ENCODE measurements at regions not wholly inside any gene's neighbourhood (a gene's known extent, or its start where the extent isn't known, plus 50 kb on each side); places are given as distances from the start of the nearest gene placed in this dataset.
"Not testable (repeated sequence)": the region's sequence is repeated elsewhere in the genome, so short reads cannot be mapped to it uniquely, and the experiment has no call there.

DNA sequence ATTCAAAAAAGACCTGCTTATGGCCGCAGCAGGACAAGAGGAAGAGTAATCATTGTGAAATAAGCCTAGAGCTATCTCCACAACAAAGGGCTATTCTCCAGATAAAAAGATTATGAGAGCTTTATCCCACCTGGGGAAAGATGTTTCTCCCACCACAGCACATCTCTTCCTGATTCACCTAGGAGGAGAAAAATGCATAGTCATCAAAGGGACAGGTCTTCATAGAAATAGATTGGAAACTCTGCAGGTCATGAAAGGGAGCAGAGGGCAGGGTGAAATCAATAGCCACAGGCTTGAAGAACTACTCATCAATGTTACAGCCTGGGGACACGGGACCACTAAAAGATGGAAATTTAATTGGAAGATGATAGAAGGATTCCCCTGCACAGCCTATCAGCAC is 453.8 kb upstream of the TMEM132C start:
- H3K9ac ChIP-seq (ENCODE audit: low read depth, low read length): no peak overlapping the region
- H3K4me1 ChIP-seq (ENCODE audit: insufficient read depth, low read length): no peaks in the 10 kb centered on the region
- no peaks in the 10 kb centered on the region for H3K9me3 ChIP-seq (ENCODE audit: control insufficient read depth, insufficient read depth, low read length)
- no peaks in the 10 kb centered on the region for H3K36me3 ChIP-seq (ENCODE audit: insufficient read depth, low read length)

DNA sequence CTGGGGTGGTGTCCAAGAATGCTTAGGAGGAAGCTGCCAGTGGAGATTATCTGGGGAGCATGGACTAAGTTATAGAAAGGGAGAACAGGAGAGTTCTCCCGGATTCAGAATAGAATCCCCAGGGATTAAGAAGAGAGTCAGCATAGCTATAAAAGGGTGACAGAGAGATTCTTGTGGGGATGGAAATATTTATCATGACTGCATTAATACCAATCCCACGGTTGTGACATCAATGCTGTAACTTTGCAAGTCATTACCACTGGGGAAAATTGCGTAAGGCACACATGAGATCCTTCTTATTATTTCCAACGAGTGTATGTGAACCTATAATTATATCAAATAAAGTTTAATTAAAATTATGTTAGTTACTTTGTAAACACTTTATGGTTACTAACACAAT is 447.9 kb upstream of the TMEM132C start:
- H3K9ac ChIP-seq (ENCODE audit: low read depth, low read length): no peak overlapping the region
- H3K9me3 ChIP-seq (ENCODE audit: control insufficient read depth, insufficient read depth, low read length): no peaks in the 10 kb centered on the region
- no peaks in the 10 kb centered on the region for H3K4me1 ChIP-seq (ENCODE audit: insufficient read depth, low read length)
- H3K36me3 ChIP-seq (ENCODE audit: insufficient read depth, low read length): no peaks in the 10 kb centered on the region

DNA sequence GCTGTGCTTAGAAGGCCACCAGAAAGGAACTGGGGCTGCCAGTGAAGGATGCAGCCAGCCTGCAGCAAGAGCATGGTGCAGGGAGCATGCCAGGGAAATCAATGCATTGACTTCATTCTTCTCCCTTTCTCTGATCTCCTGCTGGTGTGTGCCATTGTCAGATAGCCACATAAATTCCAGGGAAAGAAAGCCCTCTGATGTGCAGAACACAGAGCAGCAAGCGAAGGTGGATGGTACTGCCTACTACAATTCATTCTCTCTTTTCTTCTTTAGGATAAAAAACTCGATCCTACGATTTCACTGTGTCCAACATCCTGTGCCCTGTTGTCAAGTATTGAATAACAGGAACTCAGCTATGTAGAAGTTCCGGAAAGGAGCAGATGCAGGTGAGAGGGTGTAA is 446.7 kb upstream of the TMEM132C start:
- H3K4me1 ChIP-seq (ENCODE audit: insufficient read depth, low read length): no peaks in the 10 kb centered on the region
- no peaks in the 10 kb centered on the region for H3K36me3 ChIP-seq (ENCODE audit: insufficient read depth, low read length)
- H3K9ac ChIP-seq (ENCODE audit: low read depth, low read length): no peak overlapping the region
- H3K9me3 ChIP-seq (ENCODE audit: control insufficient read depth, insufficient read depth, low read length): no peaks in the 10 kb centered on the region

DNA sequence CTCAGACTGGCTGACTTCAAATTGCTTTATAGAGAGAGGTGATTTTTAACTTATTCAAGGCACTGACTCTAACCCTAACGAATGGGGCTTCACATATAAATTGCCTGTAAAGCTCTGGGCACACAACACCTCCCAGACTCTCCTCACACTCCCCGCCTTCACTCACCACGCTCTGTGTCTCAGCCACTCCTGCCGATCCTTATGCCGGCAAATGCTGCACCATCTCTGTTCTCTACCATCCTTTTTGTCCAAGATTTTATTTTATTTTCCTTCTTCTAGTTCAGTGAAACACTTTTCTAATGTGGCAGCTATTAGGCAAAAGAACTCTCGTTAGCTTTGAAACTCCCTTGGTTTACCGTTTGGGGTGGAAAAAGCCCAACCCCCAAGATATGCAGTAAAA is 446.1 kb upstream of the TMEM132C start:
- Histone ChIP-seq H3K36me3 (ENCODE audit: insufficient read depth, low read length) (no peaks in the 10 kb centered on the region), H3K9ac (ENCODE audit: low read depth, low read length) (no peak overlapping the region), H3K9me3 (ENCODE audit: control insufficient read depth, insufficient read depth, low read length) (no peaks in the 10 kb centered on the region), H3K4me1 (ENCODE audit: insufficient read depth, low read length) (no peaks in the 10 kb centered on the region)

DNA sequence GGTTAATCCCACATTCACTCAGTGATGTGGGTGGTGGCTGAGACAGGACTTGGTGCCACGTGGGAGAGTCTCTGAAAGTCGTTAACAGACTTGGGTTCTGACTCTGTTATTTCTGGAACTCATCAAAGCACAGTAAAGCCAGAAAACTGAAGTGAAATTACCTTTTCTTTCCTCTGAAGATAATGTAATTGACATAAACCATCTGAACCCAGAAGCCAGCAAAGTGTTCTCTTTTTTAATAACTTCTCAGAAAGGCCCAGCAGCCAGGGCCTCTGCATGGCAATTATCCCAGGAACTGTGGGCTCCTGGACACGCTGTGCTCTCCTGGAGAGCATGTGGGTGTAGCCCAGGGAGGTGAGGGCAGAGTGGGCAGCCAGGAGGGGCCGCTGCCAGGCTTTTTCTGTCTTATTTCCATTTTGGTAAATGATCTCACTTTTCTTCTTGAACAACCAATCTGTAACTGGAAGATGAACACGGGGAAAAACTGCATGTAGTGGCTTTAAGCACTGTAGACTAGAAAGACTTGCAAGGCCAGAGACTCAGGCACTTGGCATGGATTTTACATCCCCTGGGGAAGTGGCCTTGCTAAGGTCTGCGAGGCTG is 444.1 kb upstream of the TMEM132C start:
- Histone ChIP-seq H3K9ac (ENCODE audit: low read depth, low read length) (no peak overlapping the region), H3K9me3 (ENCODE audit: control insufficient read depth, insufficient read depth, low read length) (no peaks in the 10 kb centered on the region), H3K4me1 (ENCODE audit: insufficient read depth, low read length) (no peaks in the 10 kb centered on the region), H3K36me3 (ENCODE audit: insufficient read depth, low read length) (no peaks in the 10 kb centered on the region)

DNA sequence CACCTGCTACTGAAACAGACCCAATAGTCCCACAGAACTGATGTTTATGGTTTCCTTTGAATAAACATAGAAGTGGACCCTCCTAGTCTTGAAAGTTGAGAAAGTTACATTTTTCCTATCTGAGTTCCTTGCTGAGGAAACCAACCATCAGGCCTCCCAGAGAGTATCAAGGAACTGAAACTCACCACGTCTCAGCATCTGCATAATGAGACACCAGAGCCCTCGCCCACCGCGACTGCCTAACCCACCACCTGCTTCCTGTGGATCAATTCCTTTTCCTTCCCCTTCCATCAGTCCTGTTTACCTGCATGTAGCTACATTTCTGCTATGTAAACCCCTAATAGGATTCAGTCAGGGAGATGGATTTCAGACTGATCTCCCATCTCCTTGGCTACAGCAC is 443.2 kb upstream of the TMEM132C start:
- H3K36me3 ChIP-seq (ENCODE audit: insufficient read depth, low read length): no peaks in the 10 kb centered on the region
- no peaks in the 10 kb centered on the region for H3K9me3 ChIP-seq (ENCODE audit: control insufficient read depth, insufficient read depth, low read length)
- no peak overlapping the region for H3K9ac ChIP-seq (ENCODE audit: low read depth, low read length)
- H3K4me1 ChIP-seq (ENCODE audit: insufficient read depth, low read length): no peaks in the 10 kb centered on the region

DNA sequence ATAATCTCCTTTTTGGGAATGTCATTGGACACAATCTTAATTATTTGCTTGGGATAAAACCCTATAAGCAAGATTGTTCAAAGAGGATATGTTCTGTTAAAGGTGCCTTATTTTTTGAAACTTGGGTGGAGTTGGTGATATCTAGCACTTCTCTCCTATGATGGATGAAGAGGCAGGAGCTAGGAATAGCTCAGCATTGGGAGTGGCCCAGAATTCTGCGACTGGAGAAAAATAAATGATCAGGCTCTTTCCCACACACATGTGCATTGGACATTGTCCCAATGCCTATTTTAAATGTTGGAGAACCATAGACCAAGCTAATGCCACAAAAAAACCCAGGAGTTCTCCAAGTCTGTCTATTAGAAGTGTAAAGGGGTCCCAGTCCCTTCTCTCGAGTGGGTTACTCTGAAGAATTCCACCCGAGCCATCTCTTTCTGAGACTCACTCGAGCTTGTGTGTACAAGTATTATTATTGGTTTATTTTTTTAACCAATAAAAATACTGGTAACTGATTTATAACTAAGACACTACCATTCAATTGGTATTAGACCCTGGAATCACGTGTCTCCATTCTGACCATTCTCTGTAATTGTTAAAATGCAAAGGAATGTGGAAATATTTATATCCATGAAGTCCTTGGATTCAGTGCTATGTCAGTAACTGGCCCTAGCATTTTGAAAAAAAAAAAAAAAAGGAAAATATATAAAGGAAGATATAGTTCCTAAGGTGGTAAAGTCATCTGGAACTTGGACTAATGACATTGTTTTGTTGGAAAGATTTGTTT is 437.5 kb upstream of the TMEM132C start:
- Histone ChIP-seq H3K9ac (ENCODE audit: low read depth, low read length) (no peak overlapping the region), H3K9me3 (ENCODE audit: control insufficient read depth, insufficient read depth, low read length) (no peaks in the 10 kb centered on the region), H3K36me3 (ENCODE audit: insufficient read depth, low read length) (no peaks in the 10 kb centered on the region), H3K4me1 (ENCODE audit: insufficient read depth, low read length) (no peaks in the 10 kb centered on the region)

DNA sequence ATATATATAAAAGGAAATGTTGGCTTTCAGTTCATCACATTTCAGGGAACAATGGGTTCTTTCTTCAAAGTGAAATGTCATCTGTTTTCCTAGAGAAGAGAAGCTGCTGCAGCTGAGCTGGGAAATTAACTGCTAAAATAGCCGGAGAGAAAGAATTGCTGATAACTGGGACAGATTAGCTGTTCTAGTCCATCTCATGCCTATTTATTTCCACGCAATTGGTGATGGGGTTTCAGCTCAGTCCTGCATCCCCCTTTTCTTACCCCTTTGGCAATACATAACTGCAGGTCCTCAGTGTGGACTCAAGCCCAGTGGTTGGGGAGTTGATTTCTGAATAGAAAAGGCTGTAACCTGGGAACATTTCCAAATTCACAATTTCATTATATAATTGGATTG is 436.9 kb upstream of the TMEM132C start:
- Histone ChIP-seq H3K9me3 (ENCODE audit: control insufficient read depth, insufficient read depth, low read length) (no peaks in the 10 kb centered on the region), H3K36me3 (ENCODE audit: insufficient read depth, low read length) (no peaks in the 10 kb centered on the region), H3K4me1 (ENCODE audit: insufficient read depth, low read length) (no peaks in the 10 kb centered on the region), H3K9ac (ENCODE audit: low read depth, low read length) (no peak overlapping the region)

DNA sequence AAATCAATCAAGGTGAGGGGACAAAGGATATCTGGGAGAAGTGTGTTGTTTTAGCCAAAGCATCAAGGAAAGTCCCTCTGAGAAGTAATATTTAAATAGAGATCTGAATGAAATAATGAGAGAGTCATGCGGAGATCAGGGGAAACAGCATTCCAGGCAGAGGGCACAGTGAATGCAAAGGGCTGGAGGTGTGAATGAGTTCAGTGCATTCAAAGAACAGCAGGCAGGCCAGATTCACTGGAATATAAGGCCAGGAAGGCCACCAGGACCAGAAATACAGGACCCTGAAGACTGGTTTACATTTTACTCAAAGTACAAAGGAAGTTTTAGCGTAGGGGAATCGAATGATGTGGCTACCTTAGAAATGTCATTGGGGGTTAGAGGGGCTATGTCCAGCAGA is 436.2 kb upstream of the TMEM132C start:
- no peak overlapping the region for H3K9ac ChIP-seq (ENCODE audit: low read depth, low read length)
- no peaks in the 10 kb centered on the region for H3K4me1 ChIP-seq (ENCODE audit: insufficient read depth, low read length)
- no peaks in the 10 kb centered on the region for H3K36me3 ChIP-seq (ENCODE audit: insufficient read depth, low read length)
- H3K9me3 ChIP-seq (ENCODE audit: control insufficient read depth, insufficient read depth, low read length): no peaks in the 10 kb centered on the region

DNA sequence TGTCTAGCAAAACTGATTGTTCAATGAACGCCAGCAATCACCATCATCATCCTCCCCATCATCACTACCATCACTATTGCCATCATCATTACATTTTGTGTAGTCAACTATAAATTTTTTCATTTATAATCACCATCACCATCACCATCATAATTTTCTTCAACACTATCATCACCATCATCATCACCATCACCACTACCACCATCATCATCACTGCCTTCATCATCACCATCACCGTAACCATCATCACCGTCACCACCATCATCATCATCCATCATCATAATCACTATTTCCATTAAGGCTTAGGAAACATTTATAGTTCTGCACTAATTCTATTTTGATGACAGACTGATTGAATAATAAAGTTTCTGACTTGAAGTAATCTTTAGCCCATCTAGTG is 434.8 kb upstream of the TMEM132C start:
- H3K9ac ChIP-seq (ENCODE audit: low read depth, low read length): no peak overlapping the region
- no peaks in the 10 kb centered on the region for H3K9me3 ChIP-seq (ENCODE audit: control insufficient read depth, insufficient read depth, low read length)
- H3K36me3 ChIP-seq (ENCODE audit: insufficient read depth, low read length): no peaks in the 10 kb centered on the region
- H3K4me1 ChIP-seq (ENCODE audit: insufficient read depth, low read length): no peaks in the 10 kb centered on the region

DNA sequence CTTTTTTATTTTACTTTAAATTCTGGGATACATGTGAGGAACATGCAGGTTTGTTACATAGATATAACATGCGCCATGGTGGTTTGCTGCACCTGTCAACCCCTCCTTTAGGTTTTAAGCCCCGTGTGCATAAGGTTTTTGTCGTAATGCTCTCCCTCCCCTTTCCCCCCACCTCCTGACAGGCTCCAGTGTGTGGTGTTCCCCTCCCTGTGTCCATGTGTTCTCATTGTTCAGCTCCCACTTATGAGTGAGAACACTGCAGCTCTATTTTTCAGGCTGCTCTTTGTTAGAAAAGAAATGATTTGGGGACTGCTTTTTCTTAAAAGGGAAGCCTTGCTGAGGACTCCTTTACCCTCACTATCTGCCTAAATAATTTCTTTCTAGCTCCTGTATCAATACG is 430.2 kb upstream of the TMEM132C start:
- not testable (repeated sequence) for H3K9ac ChIP-seq (ENCODE audit: low read depth, low read length); H3K4me1 ChIP-seq (ENCODE audit: insufficient read depth, low read length); H3K9me3 ChIP-seq (ENCODE audit: control insufficient read depth, insufficient read depth, low read length); H3K36me3 ChIP-seq (ENCODE audit: insufficient read depth, low read length)

DNA sequence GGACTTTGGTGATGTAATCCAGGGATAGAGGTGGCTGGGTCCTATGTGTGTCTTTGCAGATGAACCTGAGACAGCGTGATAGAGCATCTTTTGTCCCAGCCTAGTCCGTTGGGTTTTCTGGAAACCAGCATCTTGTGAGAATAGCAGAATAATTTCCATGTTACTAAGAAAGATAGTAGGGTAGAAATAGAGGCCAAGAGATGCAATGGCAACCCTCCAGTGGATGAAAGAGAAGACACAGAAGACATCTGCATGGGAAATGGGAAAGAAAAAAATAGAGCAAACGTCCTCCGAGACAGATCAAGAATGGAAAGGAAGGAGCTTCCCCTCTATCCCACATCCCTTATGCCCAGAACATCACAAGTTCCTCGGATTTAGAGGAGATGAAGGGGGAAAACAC is 409.3 kb upstream of the TMEM132C start:
- no peak overlapping the region for H3K9ac ChIP-seq (ENCODE audit: low read depth, low read length)
- no peaks in the 10 kb centered on the region for H3K9me3 ChIP-seq (ENCODE audit: control insufficient read depth, insufficient read depth, low read length)
- H3K4me1 ChIP-seq (ENCODE audit: insufficient read depth, low read length): no peaks in the 10 kb centered on the region
- no peaks in the 10 kb centered on the region for H3K36me3 ChIP-seq (ENCODE audit: insufficient read depth, low read length)

DNA sequence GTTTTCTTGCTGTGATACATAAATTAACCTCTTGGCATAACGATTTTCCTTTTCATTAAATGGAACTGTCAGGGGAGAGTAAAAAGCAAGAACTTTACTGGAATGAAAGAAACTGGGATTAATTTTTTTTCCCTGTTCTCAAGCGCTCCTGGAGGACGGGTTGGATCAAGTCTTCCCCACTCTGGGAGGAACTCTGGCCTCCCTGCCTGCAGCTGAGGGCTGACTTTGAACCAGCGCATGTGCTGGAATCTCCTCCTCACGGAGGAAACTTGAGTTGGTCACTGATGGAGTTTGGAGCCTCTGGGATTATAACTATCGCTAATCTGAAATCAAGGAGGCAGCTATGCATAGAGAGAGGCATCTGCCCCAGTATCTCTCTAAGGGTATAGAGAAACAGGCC is 406.4 kb upstream of the TMEM132C start:
- no peaks in the 10 kb centered on the region for H3K4me1 ChIP-seq (ENCODE audit: insufficient read depth, low read length)
- no peaks in the 10 kb centered on the region for H3K36me3 ChIP-seq (ENCODE audit: insufficient read depth, low read length)
- no peaks in the 10 kb centered on the region; the same call in 1 of the 2 replicates for H3K9me3 ChIP-seq (ENCODE audit: control insufficient read depth, insufficient read depth, low read length)
- no peak overlapping the region for H3K9ac ChIP-seq (ENCODE audit: low read depth, low read length)

DNA sequence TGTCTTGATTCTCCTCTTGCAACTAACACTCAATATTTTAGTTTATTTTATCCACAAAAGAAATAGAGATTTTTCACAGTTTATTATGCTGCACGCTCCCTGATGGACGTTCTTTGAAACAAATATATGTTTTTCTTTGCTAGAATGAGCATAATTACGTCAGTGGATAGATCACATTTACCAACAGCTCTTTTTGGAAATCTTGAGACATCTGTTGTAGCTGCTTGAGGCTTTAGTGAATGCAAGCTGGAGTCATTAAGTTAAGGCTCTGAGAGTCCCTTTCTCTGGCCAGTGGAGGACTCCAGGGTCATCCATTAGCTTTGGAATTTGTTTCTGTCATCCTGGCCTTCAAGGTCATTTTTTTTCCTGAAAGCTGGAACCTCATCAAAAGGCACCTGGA is 405.6 kb upstream of the TMEM132C start:
- H3K9ac ChIP-seq (ENCODE audit: low read depth, low read length): no peak overlapping the region
- H3K4me1 ChIP-seq (ENCODE audit: insufficient read depth, low read length): no peaks in the 10 kb centered on the region
- no peaks in the 10 kb centered on the region for H3K36me3 ChIP-seq (ENCODE audit: insufficient read depth, low read length)
- H3K9me3 ChIP-seq (ENCODE audit: control insufficient read depth, insufficient read depth, low read length): no peaks in the 10 kb centered on the region; the same call in 1 of the 2 replicates

DNA sequence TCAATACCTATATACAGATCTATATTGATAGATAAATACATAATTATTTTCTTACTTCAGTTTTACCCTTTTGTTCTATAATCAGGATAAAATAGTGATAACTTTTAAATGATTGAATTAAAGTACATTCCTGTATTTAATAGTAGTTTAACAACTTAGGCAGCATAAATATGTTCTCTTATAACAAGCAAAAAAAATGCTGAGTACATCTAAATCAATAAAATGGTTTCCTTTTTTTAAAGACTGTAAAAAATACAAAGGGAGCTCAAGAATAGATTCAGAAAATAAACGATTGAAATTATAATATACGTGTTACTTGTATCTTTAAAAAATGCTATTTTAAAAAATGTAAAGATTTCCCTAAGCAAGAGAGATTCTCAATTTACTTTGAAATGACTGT is 393.7 kb upstream of the TMEM132C start:
- Histone ChIP-seq H3K36me3 (ENCODE audit: insufficient read depth, low read length) (no peaks in the 10 kb centered on the region), H3K4me1 (ENCODE audit: insufficient read depth, low read length) (no peaks in the 10 kb centered on the region), H3K9ac (ENCODE audit: low read depth, low read length) (no peak overlapping the region), H3K9me3 (ENCODE audit: control insufficient read depth, insufficient read depth, low read length) (no peaks in the 10 kb centered on the region)

Data from ES-I3 (cell line).